Astrocyte of the spinal cord (primary cell): ENCODE measurements at regions not wholly inside any gene's neighbourhood (a gene's known extent, or its start where the extent isn't known, plus 50 kb on each side); places are given as distances from the start of the nearest gene placed in this dataset.
"Not testable (repeated sequence)": the region's sequence is repeated elsewhere in the genome, so short reads cannot be mapped to it uniquely, and the experiment has no call there.

Source experiments
- DNase-seq: peaks from one replicate; pipeline ENCODE4 v3.0.0; 2011; ENCODE audit warnings: low read depth, low spot score
- H3K4me3 ChIP-seq: 2 replicates; pipeline ENCODE4 v1.5.1; 2011; ENCODE audit warnings: low read depth, mild to moderate bottlenecking, low read length, moderate library complexity
- CTCF ChIP-seq: IDR thresholded peaks from 2 replicates; pipeline ENCODE4 v1.5.1; 2012; ENCODE audit warnings: low read depth, mild to moderate bottlenecking, low read length, inconsistent platforms
- in situ Hi-C: cut with HindIII; loops from 2 replicates; pipeline ENCODE4 v1.10.0; 2017; ENCODE audit warnings: low sequenced_read_pairs

- in situ Hi-C loops: no loop called here
- DNase-seq: no peak
- no peak overlapping the region for H3K4me3 ChIP-seq
- TF ChIP-seq CTCF: no peak
Measured at GRCh38 chr6:139954463-139955071, 580.1 kb upstream of the CITED2 start.

- in situ Hi-C loops, H3K4me3 ChIP-seq, DNase-seq: not testable (repeated sequence)
Measured at GRCh38 chr6:139953780-139954179, 579.3 kb upstream of the CITED2 start.

- no peak for DNase-seq
- in situ Hi-C loops: no loop called here
- TF ChIP-seq CTCF: no peak
- no peak overlapping the region for H3K4me3 ChIP-seq
Measured at GRCh38 chr6:139951172-139951571, 576.7 kb upstream of the CITED2 start.

- TF ChIP-seq CTCF: no peak
- in situ Hi-C loops: no loop called here
- no peak for DNase-seq
- H3K4me3 ChIP-seq: no peak overlapping the region
Measured at GRCh38 chr6:139944976-139945375, 570.5 kb upstream of the CITED2 start.

- TF ChIP-seq CTCF: no peak
- in situ Hi-C loops: no loop called here
- DNase-seq: no peak
- H3K4me3 ChIP-seq: no peak overlapping the region
Measured at GRCh38 chr6:139944131-139944530, 569.7 kb upstream of the CITED2 start.

- TF ChIP-seq CTCF: no peak
- peak; percentile 89 for DNase-seq
- in situ Hi-C loops: no loop called here
- H3K4me3 ChIP-seq: no peak overlapping the region
Measured at GRCh38 chr6:139943391-139943790, 568.9 kb upstream of the CITED2 start.

- DNase-seq: no peak
- no peak for TF ChIP-seq CTCF
- in situ Hi-C loops: no loop called here
- no peak overlapping the region for H3K4me3 ChIP-seq
Measured at GRCh38 chr6:139942331-139942730, 567.9 kb upstream of the CITED2 start.
